ENCODE measurements at regions not wholly inside any gene's neighbourhood (a gene's known extent, or its start where the extent isn't known, plus 50 kb on each side); places are given as distances from the start of the nearest gene placed in this dataset.

- DNase-seq = no peak
These were observed 564.2 kb upstream of the PITX2 start for GRCh38 chr4:111187108-111187507.

GRCh38 chr4:111198446-111198845 is 575.6 kb upstream of the PITX2 start:
- DNase-seq = no peak

GRCh38 chr4:111204797-111205196 is 581.9 kb upstream of the PITX2 start:
- no peak for DNase-seq

GRCh38 chr4:111208970-111209369 is 586.1 kb upstream of the PITX2 start:
- DNase-seq = no peak

- no peak for DNase-seq
These were observed 586.8 kb upstream of the PITX2 start for GRCh38 chr4:111209706-111210105.

GRCh38 chr4:111210595-111210994 is 587.7 kb upstream of the PITX2 start:
- no peak for DNase-seq

- no peak for DNase-seq
These were observed 590.7 kb upstream of the PITX2 start for GRCh38 chr4:111213531-111213930.

- no peak for DNase-seq
These were observed 591.5 kb upstream of the PITX2 start for GRCh38 chr4:111214371-111214770.

- DNase-seq = no peak
These were observed 592.9 kb upstream of the PITX2 start for GRCh38 chr4:111215755-111216154.

- DNase-seq = no peak
These were observed 593.9 kb upstream of the PITX2 start for GRCh38 chr4:111216791-111217190.

GRCh38 chr4:111221371-111221770 is 598.5 kb upstream of the PITX2 start:
- DNase-seq = no peak

GRCh38 chr4:111228396-111228795 is 605.5 kb upstream of the PITX2 start:
- no peak for DNase-seq

GRCh38 chr4:111228874-111229273 is 606.0 kb upstream of the PITX2 start:
- DNase-seq = no peak

- DNase-seq = no peak
These were observed 607.4 kb upstream of the PITX2 start for GRCh38 chr4:111230265-111230664.

GRCh38 chr4:111231281-111231680 is 608.4 kb upstream of the PITX2 start:
- DNase-seq = no peak

GRCh38 chr4:111234939-111235338 is 612.1 kb upstream of the PITX2 start:
- no peak for DNase-seq

- DNase-seq = no peak
These were observed 641.0 kb upstream of the PITX2 start for GRCh38 chr4:111263836-111264235.

GRCh38 chr4:111266937-111267336 is 644.1 kb upstream of the PITX2 start:
- DNase-seq = no peak

- DNase-seq = no peak
These were observed 644.9 kb upstream of the PITX2 start for GRCh38 chr4:111267786-111268185.

- DNase-seq = no peak
These were observed 646.0 kb upstream of the PITX2 start for GRCh38 chr4:111268769-111269414.

GRCh38 chr4:111269439-111269838 is 646.6 kb upstream of the PITX2 start:
- no peak for DNase-seq

- DNase-seq = no peak
These were observed 651.2 kb upstream of the PITX2 start for GRCh38 chr4:111274060-111274459.

GRCh38 chr4:111274486-111274885 is 651.6 kb upstream of the PITX2 start:
- no peak for DNase-seq

GRCh38 chr4:111281219-111281618 is 658.3 kb upstream of the PITX2 start:
- DNase-seq = no peak

GRCh38 chr4:111282035-111282434 is 659.2 kb upstream of the PITX2 start:
- DNase-seq = no peak
